OCI-LY3 (cell line): ENCODE measurements at regions not wholly inside any gene's neighbourhood (a gene's known extent, or its start where the extent isn't known, plus 50 kb on each side); places are given as distances from the start of the nearest gene placed in this dataset.

Experiments
- H2AFZ ChIP-seq: fragments of 200-600, 300-600 bp; shearing (Covaris generic); 2 replicates; pipeline ENCODE4 v1.6.0; 2014; ENCODE audit warnings: antibody characterized with exemption, low read depth, low read length
- H3K27ac ChIP-seq: fragments of 200-600, 300-600 bp; sonication (generic); 2 replicates; pipeline ENCODE4 v1.5.1; 2014; ENCODE audit warnings: mild to moderate bottlenecking, low read length, moderate library complexity, mixed read lengths
- H3K27me3 ChIP-seq: fragments of 200-600, 300-600 bp; sonication (generic); 2 replicates; pipeline ENCODE4 v1.6.1; 2014; ENCODE audit warnings: low read depth, low read length, mixed read lengths
- H3K36me3 ChIP-seq: fragments of 200-600, 300-600 bp; sonication (generic); replicated peaks from 2 replicates; pipeline ENCODE3; 2014; ENCODE audit warnings: low read depth, low read length, mixed read lengths
- H3K4me1 ChIP-seq: fragments of 300-600, 200-600 bp; sonication (generic); 2 replicates; pipeline ENCODE4 v1.6.1; 2014; ENCODE audit warnings: low read length, mixed read lengths
- H3K4me2 ChIP-seq: fragments of 200-600, 300-600 bp; sonication (generic); 2 replicates; pipeline ENCODE4 v1.6.1; 2014; ENCODE audit warnings: low read length, mixed read lengths
- H3K4me3 ChIP-seq: fragments of 300-600, 200-600 bp; sonication (generic); 2 replicates; pipeline ENCODE4 v1.5.1; 2014; ENCODE audit warnings: antibody characterized with exemption, mild to moderate bottlenecking, low read length, moderate library complexity
- H3K79me2 ChIP-seq: fragments of 300-600, 200-600 bp; shearing (Covaris generic); 2 replicates; pipeline ENCODE4 v1.6.1; 2014; ENCODE audit warnings: mild to moderate bottlenecking, low read length, mixed read lengths
- H3K9ac ChIP-seq: fragments of 300-600, 200-600 bp; shearing (Covaris generic); 2 replicates; pipeline ENCODE4 v1.6.0; 2014; ENCODE audit warnings: mild to moderate bottlenecking, low read length, moderate library complexity
- H3K9me3 ChIP-seq: fragments of 200-600, 300-600 bp; shearing (Covaris generic); 2 replicates; pipeline ENCODE4 v1.6.1; 2014; ENCODE audit warnings: low read length, mixed read lengths; ENCODE audit not compliant: insufficient read depth
- H4K20me1 ChIP-seq: fragments of 200-600, 300-600 bp; sonication (generic); 2 replicates; pipeline ENCODE4 v1.6.1; 2016; ENCODE audit warnings: low read length, mixed read lengths; ENCODE audit not compliant: insufficient read depth
- CTCF ChIP-seq: fragments of 200-600, 300-600 bp; sonication (generic); IDR thresholded peaks from 2 replicates; pipeline ENCODE4 v1.5.1; 2014; ENCODE audit warnings: antibody characterized with exemption, low read length, low read depth
- EZH2phosphoT487 ChIP-seq: fragments of 200-600 bp; shearing (Covaris generic); IDR thresholded peaks from 2 replicates; pipeline ENCODE4 v1.6.1; 2018; ENCODE audit warnings: antibody characterized with exemption, mixed run types, low read depth

- Histone ChIP-seq H3K27ac (no peak overlapping the region), H3K36me3 (no peaks in the 10 kb centered on the region), H3K4me1 (no peaks in the 10 kb centered on the region), H3K9ac (no peak overlapping the region), H2AFZ (no peak overlapping the region), H3K4me3 (no peak overlapping the region), H3K79me2 (no peaks in the 10 kb centered on the region), H3K9me3 (no peaks in the 10 kb centered on the region), H4K20me1 (no peaks in the 10 kb centered on the region), H3K27me3 (peaks cover 12% of the 10 kb centered on the region; the same call in 1 of the 2 replicates), H3K4me2 (no peak overlapping the region)
- TF ChIP-seq CTCF, result no peak
- TF ChIP-seq EZH2phosphoT487, result no peak
Observed at GRCh38 chr1:218694636-218695035, 349.5 kb downstream of the TGFB2 start.

- Histone ChIP-seq H3K79me2 (no peaks in the 10 kb centered on the region), H3K27me3 (peaks cover 8% of the 10 kb centered on the region; the same call in 1 of the 2 replicates), H3K36me3 (no peaks in the 10 kb centered on the region), H3K4me3 (no peak overlapping the region), H3K4me1 (no peaks in the 10 kb centered on the region), H3K4me2 (no peak overlapping the region), H3K9me3 (no peaks in the 10 kb centered on the region), H3K27ac (no peak overlapping the region), H4K20me1 (no peaks in the 10 kb centered on the region), H2AFZ (no peak overlapping the region), H3K9ac (no peak overlapping the region)
- TF ChIP-seq EZH2phosphoT487 (no peak), CTCF (no peak)
Observed at GRCh38 chr1:218695525-218695924, 350.4 kb downstream of the TGFB2 start.

DNA sequence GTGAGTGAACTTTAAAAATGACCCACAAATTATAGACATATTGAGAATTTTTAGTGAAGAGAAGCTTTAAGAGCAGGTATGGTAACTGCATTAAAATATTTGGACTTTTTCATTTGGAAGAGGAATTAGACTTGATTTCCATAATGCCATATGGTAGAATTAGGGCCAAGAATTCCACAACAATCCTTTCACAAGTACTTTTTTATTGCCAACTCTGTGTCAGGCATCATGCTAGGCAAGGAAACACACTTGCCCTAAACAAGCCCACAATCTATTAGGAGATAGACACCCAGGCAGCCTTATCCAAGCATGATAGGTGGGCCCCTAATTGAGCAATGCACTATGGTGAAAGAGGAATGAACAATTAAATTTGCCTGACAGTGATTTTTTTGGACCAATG, 353.0 kb downstream of the TGFB2 start:
- no peak overlapping the region for H3K4me2 ChIP-seq
- H3K9me3 ChIP-seq, result no peaks in the 10 kb centered on the region
- no peaks in the 10 kb centered on the region for H3K36me3 ChIP-seq
- H3K4me3 ChIP-seq, result no peak overlapping the region
- no peaks in the 10 kb centered on the region for H3K79me2 ChIP-seq
- H3K27me3 ChIP-seq, result peaks cover 15% of the 10 kb centered on the region; the same call in 1 of the 2 replicates
- H3K9ac ChIP-seq, result no peak overlapping the region
- H4K20me1 ChIP-seq, result no peaks in the 10 kb centered on the region
- no peaks in the 10 kb centered on the region for H3K4me1 ChIP-seq
- no peak overlapping the region for H3K27ac ChIP-seq
- H2AFZ ChIP-seq, result no peak overlapping the region
- no peak for TF ChIP-seq EZH2phosphoT487
- TF ChIP-seq CTCF, result no peak

DNA sequence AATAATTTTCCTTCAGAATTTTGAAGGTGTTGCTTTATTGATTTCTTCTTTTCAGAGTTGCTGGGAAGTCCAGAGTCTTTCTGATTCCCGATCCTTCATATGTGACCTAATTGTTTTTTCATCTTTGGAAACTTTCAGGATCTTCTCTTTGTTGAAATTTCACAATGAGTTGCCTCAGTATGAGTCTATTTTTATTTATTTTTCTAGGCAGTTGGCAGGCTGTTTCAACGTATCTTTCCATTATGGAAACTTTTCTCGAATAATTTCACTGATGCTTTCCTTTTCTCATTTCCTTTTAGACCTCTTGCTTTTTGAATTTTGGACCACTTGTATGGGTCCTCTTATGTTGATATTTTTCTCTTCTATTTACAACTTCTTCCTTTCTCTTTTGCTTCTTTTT, 354.3 kb downstream of the TGFB2 start:
- Histone ChIP-seq H3K79me2 (no peaks in the 10 kb centered on the region), H3K4me2 (no peak overlapping the region), H3K4me1 (no peaks in the 10 kb centered on the region), H4K20me1 (no peaks in the 10 kb centered on the region), H3K9ac (no peak overlapping the region), H3K36me3 (no peaks in the 10 kb centered on the region), H3K9me3 (no peaks in the 10 kb centered on the region), H3K27me3 (0 out of 2 replicates have a peak, but pooled peaks cover 9% of the 10 kb centered on the region), H2AFZ (no peak overlapping the region), H3K4me3 (no peak overlapping the region), H3K27ac (no peak overlapping the region)
- no peak for TF ChIP-seq EZH2phosphoT487
- TF ChIP-seq CTCF, result no peak
